Fibroblast of villous mesenchyme (primary cell): ENCODE measurements at regions not wholly inside any gene's neighbourhood (a gene's known extent, or its start where the extent isn't known, plus 50 kb on each side); places are given as distances from the start of the nearest gene placed in this dataset.

Source experiments
- DNase-seq: peaks from one replicate; pipeline ENCODE4 v3.0.0-alpha.2; 2010; ENCODE audit warnings: low read depth
- H3K4me3 ChIP-seq: 2 replicates; pipeline ENCODE4 v1.5.1; 2011; ENCODE audit warnings: low read depth, mild to moderate bottlenecking, low read length
- TF ChIP-seq, protein P1 (sequence below): IDR thresholded peaks from 2 replicates; pipeline ENCODE4 v1.5.1; 2012; ENCODE audit warnings: low read depth, mild to moderate bottlenecking, low read length; ENCODE audit not compliant: insufficient read depth

DNA sequence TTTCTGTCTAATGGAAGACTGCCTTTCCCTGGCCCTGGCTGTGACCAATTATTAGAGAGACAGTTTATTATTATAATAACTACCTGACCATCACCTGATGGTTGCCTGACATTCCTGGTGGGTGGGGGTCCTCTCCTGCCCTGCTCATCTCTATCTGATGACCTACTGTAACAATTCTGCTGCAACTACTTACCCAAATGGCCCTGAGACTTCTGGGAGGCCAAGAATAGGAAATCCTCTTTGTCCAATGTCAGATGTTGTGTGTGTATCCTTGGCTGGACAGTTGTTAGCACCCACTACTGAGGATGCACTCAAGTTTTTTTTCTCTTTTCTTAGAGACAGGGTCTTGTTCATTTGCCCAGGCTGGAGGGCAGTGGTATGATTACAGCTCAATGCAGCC is 110.3 kb downstream of the DDX1 start:
- no peak overlapping the region for H3K4me3 ChIP-seq
- no peak for DNase-seq
- TF ChIP-seq, protein P1, sequence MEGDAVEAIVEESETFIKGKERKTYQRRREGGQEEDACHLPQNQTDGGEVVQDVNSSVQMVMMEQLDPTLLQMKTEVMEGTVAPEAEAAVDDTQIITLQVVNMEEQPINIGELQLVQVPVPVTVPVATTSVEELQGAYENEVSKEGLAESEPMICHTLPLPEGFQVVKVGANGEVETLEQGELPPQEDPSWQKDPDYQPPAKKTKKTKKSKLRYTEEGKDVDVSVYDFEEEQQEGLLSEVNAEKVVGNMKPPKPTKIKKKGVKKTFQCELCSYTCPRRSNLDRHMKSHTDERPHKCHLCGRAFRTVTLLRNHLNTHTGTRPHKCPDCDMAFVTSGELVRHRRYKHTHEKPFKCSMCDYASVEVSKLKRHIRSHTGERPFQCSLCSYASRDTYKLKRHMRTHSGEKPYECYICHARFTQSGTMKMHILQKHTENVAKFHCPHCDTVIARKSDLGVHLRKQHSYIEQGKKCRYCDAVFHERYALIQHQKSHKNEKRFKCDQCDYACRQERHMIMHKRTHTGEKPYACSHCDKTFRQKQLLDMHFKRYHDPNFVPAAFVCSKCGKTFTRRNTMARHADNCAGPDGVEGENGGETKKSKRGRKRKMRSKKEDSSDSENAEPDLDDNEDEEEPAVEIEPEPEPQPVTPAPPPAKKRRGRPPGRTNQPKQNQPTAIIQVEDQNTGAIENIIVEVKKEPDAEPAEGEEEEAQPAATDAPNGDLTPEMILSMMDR = no peak

DNA sequence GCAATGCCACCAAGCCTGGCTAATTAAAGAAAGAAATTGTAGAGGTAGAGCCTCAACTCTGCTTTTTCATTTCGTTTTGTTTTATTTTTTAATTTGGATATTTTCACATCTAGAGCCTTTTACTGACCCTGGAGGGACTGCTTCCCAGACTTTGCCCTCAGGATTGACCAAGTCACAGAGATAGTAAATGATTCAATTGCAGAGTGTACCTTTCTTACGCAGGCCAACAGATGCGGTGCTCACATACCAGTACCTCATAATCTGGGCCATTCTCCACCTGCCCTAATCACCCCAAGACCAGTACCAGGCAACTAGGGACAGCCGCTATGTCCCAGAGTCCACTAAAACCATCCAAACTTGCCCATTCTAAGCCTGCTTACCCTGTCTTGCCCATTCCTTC is 110.8 kb downstream of the DDX1 start:
- H3K4me3 ChIP-seq = no peak overlapping the region
- TF ChIP-seq, protein P1 = no peak
- no peak for DNase-seq

DNA sequence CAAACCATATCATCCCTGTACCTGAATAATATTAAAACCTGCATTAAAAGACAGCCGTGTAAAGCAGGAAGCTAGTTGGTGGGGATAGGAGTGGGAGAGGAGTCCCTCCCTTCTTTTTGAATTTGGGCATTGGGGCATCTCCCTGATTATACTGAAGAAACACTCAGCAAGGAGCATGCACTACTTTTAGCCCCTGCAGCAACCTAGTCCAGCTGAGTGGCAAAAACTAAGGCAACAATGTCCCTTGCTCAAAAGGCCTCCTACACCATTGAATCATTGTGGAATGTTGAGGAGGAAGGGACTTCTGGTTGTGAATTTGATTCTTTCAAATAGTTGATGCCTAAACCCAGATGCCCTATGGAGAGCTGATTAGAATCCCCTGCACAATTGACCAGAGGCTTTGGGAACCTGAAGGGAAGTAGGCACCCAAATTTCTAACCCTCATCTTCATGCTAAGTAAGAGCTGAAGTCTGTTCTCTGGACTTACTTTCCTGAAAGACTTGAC is 111.7 kb downstream of the DDX1 start:
- H3K4me3 ChIP-seq = no peak overlapping the region
- DNase-seq = no peak
- TF ChIP-seq, protein P1 = no peak

DNA sequence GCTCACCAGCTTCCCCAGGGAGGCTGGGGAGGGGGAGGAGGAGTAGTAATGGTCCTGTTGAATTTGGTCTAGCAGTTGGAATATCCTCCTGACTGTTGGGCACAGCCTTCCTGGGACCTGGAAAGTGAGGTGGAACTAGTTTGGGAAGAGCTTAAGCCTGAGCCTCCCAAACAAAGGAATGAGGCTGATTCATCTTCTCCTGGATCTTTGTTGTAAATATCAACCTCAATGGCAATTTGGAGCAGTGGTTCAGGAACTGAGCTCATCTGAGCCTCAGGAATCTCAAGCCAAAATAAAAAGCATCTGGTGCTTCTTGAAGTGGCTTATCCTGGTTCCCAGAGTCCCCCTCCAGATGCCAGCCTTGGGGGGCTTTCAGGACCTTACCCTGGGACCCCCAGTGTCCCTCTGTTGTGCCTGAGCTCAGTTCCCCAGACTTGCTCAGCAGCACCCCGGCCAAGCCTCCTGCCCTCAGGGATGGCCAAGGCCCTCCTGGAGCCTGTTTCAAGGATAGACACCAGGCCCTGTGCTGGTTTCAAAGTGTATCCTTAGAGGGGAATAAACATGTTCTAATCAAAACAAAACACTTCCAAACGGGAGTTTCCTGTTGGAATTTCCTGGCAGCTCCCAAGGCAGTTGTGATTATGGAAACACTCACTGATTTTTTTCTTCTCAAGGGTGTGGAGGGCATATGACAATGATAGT is 112.6 kb downstream of the DDX1 start:
- H3K4me3 ChIP-seq = no peak overlapping the region
- DNase-seq = no peak
- TF ChIP-seq, protein P1 = no peak

DNA sequence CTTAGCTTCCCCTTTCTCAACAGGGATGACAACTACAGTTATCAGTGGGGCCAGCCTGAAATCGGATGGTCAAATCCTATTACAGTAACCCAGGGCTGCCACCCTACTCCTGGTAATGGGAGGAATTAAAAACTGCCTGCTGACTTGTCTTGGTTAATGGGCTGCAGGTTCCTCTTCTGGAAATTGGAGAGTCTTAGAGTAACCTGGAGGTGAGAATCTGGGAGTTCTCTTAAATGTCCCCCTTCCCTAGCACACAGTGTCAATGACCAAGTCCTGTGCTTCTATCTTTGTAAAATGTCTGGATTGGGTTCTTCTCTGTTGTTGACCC is 113.1 kb downstream of the DDX1 start:
- TF ChIP-seq, protein P1 = no peak
- DNase-seq = no peak
- H3K4me3 ChIP-seq = no peak overlapping the region

DNA sequence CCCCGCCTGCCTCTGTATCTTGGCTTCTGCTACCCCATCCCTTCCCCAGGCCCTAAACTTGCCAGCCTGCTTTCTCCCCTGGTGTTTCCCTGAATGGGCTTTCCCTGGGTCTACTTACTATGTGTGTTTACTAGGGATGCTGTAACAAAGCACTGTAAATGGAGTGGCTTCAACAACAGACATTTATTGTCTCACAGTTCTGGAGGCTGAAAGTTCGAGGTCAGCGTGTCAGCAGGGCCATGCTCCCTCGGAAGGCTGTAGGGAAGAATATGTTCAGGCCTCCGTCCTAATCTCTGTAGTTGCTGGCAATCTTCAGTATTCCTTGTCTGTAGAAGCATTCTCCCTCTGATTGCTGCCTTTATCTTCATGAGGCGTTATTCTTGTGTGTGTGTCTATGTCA is 113.6 kb downstream of the DDX1 start:
- no peak overlapping the region for H3K4me3 ChIP-seq
- TF ChIP-seq, protein P1 = no peak
- no peak for DNase-seq
